Activated gamma-delta T cell treated with anti-CD3 and anti-CD28 coated beads, Interleukin-2, amount 50 U/mL, for 16 hours (primary cell): ENCODE measurements at regions not wholly inside any gene's neighbourhood (a gene's known extent, or its start where the extent isn't known, plus 50 kb on each side); places are given as distances from the start of the nearest gene placed in this dataset.

ENCODE experiments used
- DNase-seq: peaks from one replicate; pipeline ENCODE4 v3.0.0-alpha.2; 2020; ENCODE audit warnings: low read depth

GRCh38 chr13:107573184-107573583 lies 642.2 kb downstream of the LIG4 start:
- no peak for DNase-seq

- no peak for DNase-seq
Observed at GRCh38 chr13:107572156-107572555, 643.2 kb downstream of the LIG4 start.

- no peak for DNase-seq
Observed at GRCh38 chr13:107568181-107568580, 647.2 kb downstream of the LIG4 start.

GRCh38 chr13:107563099-107563925 lies 652.0 kb downstream of the LIG4 start:
- DNase-seq, result no peak

GRCh38 chr13:107562203-107562602 lies 653.1 kb downstream of the LIG4 start:
- DNase-seq, result no peak

GRCh38 chr13:107554460-107554859 lies 660.9 kb downstream of the LIG4 start:
- no peak for DNase-seq

GRCh38 chr13:107553838-107554237 lies 661.5 kb downstream of the LIG4 start:
- DNase-seq, result no peak

GRCh38 chr13:107551521-107551920 lies 663.8 kb downstream of the LIG4 start:
- no peak for DNase-seq

GRCh38 chr13:107548338-107548737 lies 667.0 kb downstream of the LIG4 start:
- DNase-seq, result no peak

- no peak for DNase-seq
Observed at GRCh38 chr13:107545946-107546502, 669.3 kb downstream of the LIG4 start.

GRCh38 chr13:107534548-107534947 lies 680.8 kb downstream of the LIG4 start:
- no peak for DNase-seq

- DNase-seq, result no peak
Observed at GRCh38 chr13:107531816-107532215, 683.5 kb downstream of the LIG4 start.

- DNase-seq, result no peak
Observed at GRCh38 chr13:107531180-107531579, 684.2 kb downstream of the LIG4 start.

GRCh38 chr13:107529035-107529434 lies 686.3 kb downstream of the LIG4 start:
- DNase-seq, result no peak

- DNase-seq, result no peak
Observed at GRCh38 chr13:107518780-107519179, 696.6 kb downstream of the LIG4 start.

- no peak for DNase-seq
Observed at GRCh38 chr13:107518292-107518691, 697.0 kb downstream of the LIG4 start.

GRCh38 chr13:107516517-107516916 lies 698.8 kb downstream of the LIG4 start:
- DNase-seq, result no peak

- no peak for DNase-seq
Observed at GRCh38 chr13:107512551-107512950, 702.8 kb downstream of the LIG4 start.

- no peak for DNase-seq
Observed at GRCh38 chr13:107497661-107498060, 717.7 kb downstream of the LIG4 start.

GRCh38 chr13:107493266-107493665 lies 722.1 kb downstream of the LIG4 start:
- no peak for DNase-seq

GRCh38 chr13:107482688-107483087 lies 732.6 kb downstream of the LIG4 start:
- DNase-seq, result no peak

- DNase-seq, result no peak
Observed at GRCh38 chr13:107480130-107480529, 735.2 kb downstream of the LIG4 start.

GRCh38 chr13:107477772-107478379 lies 737.5 kb downstream of the LIG4 start:
- no peak for DNase-seq
